GM10266 (cell line): ENCODE measurements at regions not wholly inside any gene's neighbourhood (a gene's known extent, or its start where the extent isn't known, plus 50 kb on each side); places are given as distances from the start of the nearest gene placed in this dataset.

Experiments used
- DNase-seq: peaks from one replicate; pipeline ENCODE4 v3.0.0; 2012; ENCODE audit errors: extremely low spot score
- TF ChIP-seq, protein P1 (sequence below): IDR thresholded peaks from 2 replicates; pipeline ENCODE4 v1.5.1; 2012; ENCODE audit warnings: mild to moderate bottlenecking, low read depth; ENCODE audit not compliant: control insufficient read depth, insufficient read depth; ENCODE audit errors: missing control alignments

GRCh38 chr15:60217161-60217560, 180.6 kb downstream of the ANXA2 start:
- TF ChIP-seq, protein P1, sequence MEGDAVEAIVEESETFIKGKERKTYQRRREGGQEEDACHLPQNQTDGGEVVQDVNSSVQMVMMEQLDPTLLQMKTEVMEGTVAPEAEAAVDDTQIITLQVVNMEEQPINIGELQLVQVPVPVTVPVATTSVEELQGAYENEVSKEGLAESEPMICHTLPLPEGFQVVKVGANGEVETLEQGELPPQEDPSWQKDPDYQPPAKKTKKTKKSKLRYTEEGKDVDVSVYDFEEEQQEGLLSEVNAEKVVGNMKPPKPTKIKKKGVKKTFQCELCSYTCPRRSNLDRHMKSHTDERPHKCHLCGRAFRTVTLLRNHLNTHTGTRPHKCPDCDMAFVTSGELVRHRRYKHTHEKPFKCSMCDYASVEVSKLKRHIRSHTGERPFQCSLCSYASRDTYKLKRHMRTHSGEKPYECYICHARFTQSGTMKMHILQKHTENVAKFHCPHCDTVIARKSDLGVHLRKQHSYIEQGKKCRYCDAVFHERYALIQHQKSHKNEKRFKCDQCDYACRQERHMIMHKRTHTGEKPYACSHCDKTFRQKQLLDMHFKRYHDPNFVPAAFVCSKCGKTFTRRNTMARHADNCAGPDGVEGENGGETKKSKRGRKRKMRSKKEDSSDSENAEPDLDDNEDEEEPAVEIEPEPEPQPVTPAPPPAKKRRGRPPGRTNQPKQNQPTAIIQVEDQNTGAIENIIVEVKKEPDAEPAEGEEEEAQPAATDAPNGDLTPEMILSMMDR: no peak
- DNase-seq: no peak

- TF ChIP-seq, protein P1: no peak
- DNase-seq: no peak
These were observed 179.5 kb downstream of the ANXA2 start for GRCh38 chr15:60218256-60218655.

- TF ChIP-seq, protein P1: no peak
- DNase-seq: no peak
These were observed 177.9 kb downstream of the ANXA2 start for GRCh38 chr15:60219866-60220265.

DNA sequence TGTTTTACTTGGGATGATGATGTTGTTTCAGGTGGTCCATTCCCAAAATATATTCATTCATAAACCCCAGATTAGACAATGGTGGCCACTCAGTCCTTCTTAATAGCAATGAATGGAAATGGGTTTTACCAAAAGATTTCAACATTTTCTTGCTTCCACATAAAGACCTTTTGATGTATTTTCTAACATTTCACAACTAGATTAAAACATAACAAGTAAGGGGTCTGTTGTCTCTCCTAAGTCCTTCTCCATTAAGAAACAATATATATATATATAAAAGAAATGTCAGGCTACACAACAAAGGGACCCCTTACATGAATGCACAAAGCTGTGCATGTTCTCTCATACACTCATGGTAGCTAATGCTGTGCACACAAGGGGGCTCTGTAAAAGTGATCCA, 176.4 kb downstream of the ANXA2 start:
- TF ChIP-seq, protein P1: no peak
- DNase-seq: no peak

GRCh38 chr15:60222404-60222803, 175.4 kb downstream of the ANXA2 start:
- TF ChIP-seq, protein P1: no peak
- DNase-seq: no peak

- no peak for DNase-seq
These were observed 174.6 kb downstream of the ANXA2 start for GRCh38 chr15:60223176-60223575.

GRCh38 chr15:60226924-60227323, 170.9 kb downstream of the ANXA2 start:
- TF ChIP-seq, protein P1: no peak
- DNase-seq: no peak

More at GRCh38 chr15:60223176-60223575, 174.6 kb downstream of the ANXA2 start:
- TF ChIP-seq, protein P1: no peak
